ENCODE measurements at regions not wholly inside any gene's neighbourhood (a gene's known extent, or its start where the extent isn't known, plus 50 kb on each side); places are given as distances from the start of the nearest gene placed in this dataset.

- Histone ChIP-seq H3K4ac (ENCODE audit: low read depth, low read length) (no peak overlapping the region), H3K4me2 (ENCODE audit: low read depth, low read length) (no peak overlapping the region), H3K56ac (ENCODE audit: extremely low read depth, insufficient read depth, low read length) (no peak overlapping the region), H2BK5ac (ENCODE audit: low read depth, low read length, poor library complexity, severe bottlenecking) (no peak overlapping the region), H3K9me1 (ENCODE audit: insufficient read depth, low read length) (no peaks in the 10 kb centered on the region), H3K4me3 (ENCODE audit: insufficient read depth, low read depth, low read length) (no peak overlapping the region), H3K9me3 (ENCODE audit: control insufficient read depth, insufficient read depth, low read length) (peaks cover 9% of the 10 kb centered on the region; the same call in 1 of the 2 replicates), H2BK20ac (ENCODE audit: low read depth, low read length) (no peak overlapping the region), H3K27me3 (ENCODE audit: control insufficient read depth, insufficient read depth, low read length) (peaks cover 30% of the 10 kb centered on the region), H3K4me1 (ENCODE audit: control insufficient read depth, insufficient read depth, low read length) (no peaks in the 10 kb centered on the region), H2BK120ac (ENCODE audit: low read depth, low read length) (no peak overlapping the region), H3K18ac (ENCODE audit: low read depth, low read length) (no peak overlapping the region), H3K79me1 (ENCODE audit: low read depth in 1 of 2, low read length in 2 of 2) (no peaks in the 10 kb centered on the region), H2AFZ (replicated peaks; ENCODE audit: low read length, poor library complexity) (no peak overlapping the region), H2AK5ac (ENCODE audit: low read depth, low read length) (no peak overlapping the region), H4K8ac (ENCODE audit: low read depth in 2 of 2, low read length in 2 of 2) (no peak overlapping the region), H3K14ac (replicated peaks; ENCODE audit: low read depth, low read length) (no peak overlapping the region), H4K5ac (ENCODE audit: low read depth, low read length) (no peak overlapping the region), H2BK15ac (ENCODE audit: low read depth, low read length) (no peak overlapping the region), H3K36me3 (ENCODE audit: control insufficient read depth, insufficient read depth, low read length) (no peaks in the 10 kb centered on the region), H4K20me1 (ENCODE audit: insufficient read depth, low read length) (no peaks in the 10 kb centered on the region), H4K91ac (ENCODE audit: insufficient read depth, low read depth, low read length) (no peak overlapping the region), H2AK9ac (replicated peaks; ENCODE audit: low read depth, low read length, poor library complexity) (no peak overlapping the region), H3K9ac (ENCODE audit: low read depth, low read length) (no peak overlapping the region), H3K23ac (ENCODE audit: low read depth, low read length) (no peak overlapping the region), H3K27ac (ENCODE audit: insufficient read depth, low read length) (no peak overlapping the region)
- no peak for TF ChIP-seq ELK1 (IDR thresholded peaks at IDR 0.05; ENCODE audit: borderline replicate concordance, low read depth, low read length)
- no peak for TF ChIP-seq MAFK (IDR thresholded peaks at IDR 0.05; ENCODE audit: low read depth, low read length)
- no peak for TF ChIP-seq CEBPB (IDR thresholded peaks at IDR 0.05; ENCODE audit: low read depth, low read length)
- no peak for TF ChIP-seq NFE2L2 (IDR thresholded peaks at IDR 0.05; ENCODE audit: low read depth, low read length)
- TF ChIP-seq RAD21 (IDR thresholded peaks at IDR 0.05; ENCODE audit: low read length): no peak
- TF ChIP-seq CTCF (conservative IDR thresholded peaks at IDR 0.05; ENCODE audit: low read depth, low read length): no peak
- TF ChIP-seq RFX5 (IDR thresholded peaks at IDR 0.05; ENCODE audit: low read depth, low read length): no peak
- TF ChIP-seq MXI1 (IDR thresholded peaks at IDR 0.05; ENCODE audit: borderline replicate concordance, low read depth, low read length): no peak
- TF ChIP-seq SMC3 (IDR thresholded peaks at IDR 0.05; ENCODE audit: low read depth, low read length): no peak
- no peak for TF ChIP-seq BHLHE40 (IDR thresholded peaks at IDR 0.05; ENCODE audit: low read depth, low read length)
- no peak for TF ChIP-seq FOS (IDR thresholded peaks at IDR 0.05; ENCODE audit: low read depth, low read length)
- no peak for TF ChIP-seq MAZ (IDR thresholded peaks at IDR 0.05; ENCODE audit: borderline replicate concordance, low read depth, low read length)
- no peak for TF ChIP-seq RCOR1 (IDR thresholded peaks at IDR 0.05; ENCODE audit: insufficient replicate concordance, low read length)
- TF ChIP-seq USF2 (IDR thresholded peaks at IDR 0.05; ENCODE audit: low read depth, low read length): no peak
- no peak for TF ChIP-seq CHD1 (IDR thresholded peaks at IDR 0.05; ENCODE audit: low read depth, low read length)
- no peak for TF ChIP-seq POLR2A (IDR thresholded peaks at IDR 0.05; ENCODE audit: low read depth, low read length)
- ChIA-PET POLR2A (ENCODE audit: unreplicated experiment) (no interaction called here), CTCF (no interaction called here)
- in situ Hi-C loops (cut with MboI; ENCODE audit: low sequenced_read_pairs) (no loop called here), dilution Hi-C loops (cut with HindIII; ENCODE audit: low sequenced_read_pairs, unreplicated experiment) (no loop called here), intact Hi-C loops (cut with micrococcal nuclease) (no loop called here)
- no peak for ATAC-seq (ENCODE audit: low read depth)
- no peak for DNase-seq
- no CpG with 5 or more reads among the region's 7 CpGs for WGBS, 2 experiments (ENCODE audit: extremely low coverage in 2 of 2, insufficient read length in 1 of 2)
- no TSS peak for BruUV-seq (replicated peaks)
Observed at GRCh38 chrX:39693298-39693697, 404.5 kb downstream of the BCOR start.

Measured in IMR-90 (cell line).